IMR-90 (cell line): ENCODE measurements at regions not wholly inside any gene's neighbourhood (a gene's known extent, or its start where the extent isn't known, plus 50 kb on each side); places are given as distances from the start of the nearest gene placed in this dataset.

Experiments used
- ATAC-seq: fragments of 200-7000 bp; cut with Tn5 transposase; 2 replicates; pipeline ENCODE4 v1.9.1; 2020; ENCODE audit warnings: low read depth, mild to moderate bottlenecking, moderate library complexity
- BruUV-seq: library from RNA; stranded (reverse); fragments of 400-500 nt; replicated peaks from 2 replicates; lab custom pipeline; 2021; lab: Mats Ljungman, UMichigan
- CTCF ChIA-PET: fragments of 300-600 bp; formaldehyde crosslinking; extraction: SDS; loops from one replicate; lab custom pipeline; 2021; ENCODE audit warnings: antibody characterized with exemption; lab: Yijun Ruan, JAX
- POLR2A ChIA-PET: fragments of 300-600 bp; sonication (Branson Sonifier 250); formaldehyde crosslinking; loops from one replicate; lab custom pipeline; 2022; ENCODE audit warnings: antibody characterized with exemption; ENCODE audit not compliant: unreplicated experiment; lab: Charles Lee
- DNase-seq: peaks from one replicate; pipeline ENCODE4 v3.0.0; 2013
- H2AFZ ChIP-seq: replicated peaks from 2 replicates; pipeline ENCODE3; 2013; ENCODE audit warnings: low read length, mild to moderate bottlenecking; ENCODE audit not compliant: poor library complexity
- H2AK5ac ChIP-seq: 2 replicates; pipeline ENCODE4 v1.6.1; 2013; ENCODE audit warnings: low read depth, low read length, inconsistent platforms
- H2AK9ac ChIP-seq: replicated peaks from 2 replicates; pipeline ENCODE3; 2013; ENCODE audit warnings: mild to moderate bottlenecking, low read depth, low read length, moderate library complexity; ENCODE audit not compliant: poor library complexity
- H2BK120ac ChIP-seq: 2 replicates; pipeline ENCODE4 v1.6.1; 2013; ENCODE audit warnings: low read depth, low read length, inconsistent platforms
- H2BK15ac ChIP-seq: 3 replicates; pipeline ENCODE4 v1.6.1; 2013; ENCODE audit warnings: low read depth, low read length, inconsistent platforms
- H2BK20ac ChIP-seq: 2 replicates; pipeline ENCODE4 v1.6.1; 2013; ENCODE audit warnings: low read depth, mild to moderate bottlenecking, inconsistent platforms, low read length, moderate library complexity
- H2BK5ac ChIP-seq: 2 replicates; pipeline ENCODE4 v1.6.1; 2013; ENCODE audit warnings: mild to moderate bottlenecking, low read depth, low read length, inconsistent platforms; ENCODE audit not compliant: poor library complexity, severe bottlenecking
- H3K14ac ChIP-seq: replicated peaks from 2 replicates; pipeline ENCODE4 v1.6.1; 2013; ENCODE audit warnings: low read depth, low read length, inconsistent platforms
- H3K18ac ChIP-seq: 2 replicates; pipeline ENCODE4 v1.6.1; 2013; ENCODE audit warnings: low read depth, low read length, control low read depth
- H3K23ac ChIP-seq: 2 replicates; pipeline ENCODE4 v1.6.1; 2013; ENCODE audit warnings: low read depth, low read length, inconsistent platforms
- H3K27ac ChIP-seq: 2 replicates; pipeline ENCODE4 v1.5.1; 2013; ENCODE audit warnings: mild to moderate bottlenecking, control low read depth, low read length; ENCODE audit not compliant: insufficient read depth
- H3K27me3 ChIP-seq: 2 replicates; pipeline ENCODE4 v1.6.1; 2013; ENCODE audit warnings: low read length; ENCODE audit not compliant: control insufficient read depth, insufficient read depth
- H3K36me3 ChIP-seq: 2 replicates; pipeline ENCODE4 v1.6.1; 2013; ENCODE audit warnings: low read length, mixed read lengths; ENCODE audit not compliant: control insufficient read depth, insufficient read depth
- H3K4ac ChIP-seq: 2 replicates; pipeline ENCODE4 v1.6.1; 2013; ENCODE audit warnings: low read depth, low read length, inconsistent platforms
- H3K4me1 ChIP-seq: 2 replicates; pipeline ENCODE4 v1.6.1; 2013; ENCODE audit warnings: low read length, mixed read lengths; ENCODE audit not compliant: control insufficient read depth, insufficient read depth
- H3K4me2 ChIP-seq: 2 replicates; pipeline ENCODE4 v1.6.1; 2013; ENCODE audit warnings: low read depth, mild to moderate bottlenecking, control low read depth, low read length, moderate library complexity
- H3K4me3 ChIP-seq: 2 replicates; pipeline ENCODE4 v1.5.1; 2013; ENCODE audit warnings: low read depth, mild to moderate bottlenecking, control low read depth, low read length, moderate library complexity; ENCODE audit not compliant: insufficient read depth
- H3K56ac ChIP-seq: 2 replicates; pipeline ENCODE4 v1.6.1; 2013; ENCODE audit warnings: low read length, inconsistent platforms; ENCODE audit not compliant: insufficient read depth; ENCODE audit errors: extremely low read depth
- H3K79me1 ChIP-seq, 2 experiments: 2 replicates each; pipeline ENCODE4 v1.6.1; 2013; ENCODE audit warnings: low read length in 2 of 2, inconsistent platforms in 1 of 2, low read depth in 1 of 2
- H3K9ac ChIP-seq: 2 replicates; pipeline ENCODE4 v1.6.1; 2013; ENCODE audit warnings: low read depth, low read length, control low read depth
- H3K9me1 ChIP-seq: 2 replicates; pipeline ENCODE4 v1.6.1; 2013; ENCODE audit warnings: low read length, inconsistent platforms; ENCODE audit not compliant: insufficient read depth
- H3K9me3 ChIP-seq: 2 replicates; pipeline ENCODE4 v1.6.1; 2013; ENCODE audit warnings: low read length; ENCODE audit not compliant: control insufficient read depth, insufficient read depth
- H4K20me1 ChIP-seq: 2 replicates; pipeline ENCODE4 v1.6.1; 2013; ENCODE audit warnings: low read length, inconsistent platforms; ENCODE audit not compliant: insufficient read depth
- H4K5ac ChIP-seq: 2 replicates; pipeline ENCODE4 v1.6.1; 2013; ENCODE audit warnings: mild to moderate bottlenecking, low read depth, low read length, control low read depth
- H4K8ac ChIP-seq, 2 experiments: 2 replicates each; pipeline ENCODE4 v1.6.1; 2013; ENCODE audit warnings: low read depth in 2 of 2, low read length in 2 of 2, control low read depth in 1 of 2, inconsistent platforms in 1 of 2
- H4K91ac ChIP-seq: 2 replicates; pipeline ENCODE4 v1.6.1; 2013; ENCODE audit warnings: low read depth, low read length, inconsistent platforms; ENCODE audit not compliant: insufficient read depth
- MAZ ChIP-seq: IDR thresholded peaks from 2 replicates; pipeline ENCODE4 v1.6.1; 2012; ENCODE audit warnings: low read depth, mild to moderate bottlenecking, low read length, improper control_type of control experiment, moderate library complexity, borderline replicate concordance
- WGBS, 2 experiments: methylation state at CpG; one replicate each; pipeline versions ENCODE4 v1.1.5 to v1.1.7; 2013; ENCODE audit warnings: missing lambda C conversion rate in 2 of 2; ENCODE audit not compliant: insufficient read length in 1 of 2; ENCODE audit errors: extremely low coverage in 2 of 2; 5-methylcytosine and 5-hydroxymethylcytosine counted together
- dilution Hi-C: fragments of 300-500 bp; cut with HindIII; formaldehyde crosslinking; loops from one replicate; pipeline ENCODE4 v1.14.3; 2018; ENCODE audit warnings: low sequenced_read_pairs; ENCODE audit not compliant: unreplicated experiment
- in situ Hi-C: fragments of 300-500 bp; cut with MboI; formaldehyde crosslinking; loops from 3 replicates; pipeline ENCODE4 v1.14.3; 2019; ENCODE audit warnings: low sequenced_read_pairs, inconsistent platforms, mixed read lengths
- intact Hi-C: fragments of 100-400 bp; cut with micrococcal nuclease; formaldehyde crosslinking; loops from 2 replicates; pipeline ENCODE4 v1.10.0; 2022

GRCh38 chr18:76252139-76252538 lies 242.9 kb downstream of the ZNF516 start:
- no peak overlapping the region for H3K14ac ChIP-seq
- no peak overlapping the region for H3K56ac ChIP-seq
- no peak overlapping the region for H3K4ac ChIP-seq
- H3K27me3 ChIP-seq = peaks cover 6% of the 10 kb centered on the region
- TF ChIP-seq MAZ = no peak
- no peak overlapping the region for H2AFZ ChIP-seq
- WGBS, 2 experiments = no CpG with 5 or more reads among the region's 2 CpGs
- H3K27ac ChIP-seq = no peak overlapping the region
- H3K4me2 ChIP-seq = no peak overlapping the region
- no peak overlapping the region for H3K18ac ChIP-seq
- POLR2A ChIA-PET = no interaction called here
- no peak overlapping the region for H3K9ac ChIP-seq
- no peaks in the 10 kb centered on the region for H3K36me3 ChIP-seq
- no peak for ATAC-seq
- BruUV-seq = no TSS peak
- no peak overlapping the region for H2BK15ac ChIP-seq
- no peak overlapping the region for H2AK5ac ChIP-seq
- CTCF ChIA-PET = no interaction called here
- no peak overlapping the region for H2BK20ac ChIP-seq
- H3K9me1 ChIP-seq = no peaks in the 10 kb centered on the region
- no peaks in the 10 kb centered on the region for H3K79me1 ChIP-seq
- no peak overlapping the region for H4K8ac ChIP-seq
- no peak overlapping the region for H4K5ac ChIP-seq
- no peaks in the 10 kb centered on the region for H3K9me3 ChIP-seq
- no peaks in the 10 kb centered on the region for H3K4me1 ChIP-seq
- dilution Hi-C loops = no loop called here
- H2BK120ac ChIP-seq = no peak overlapping the region
- no peak for DNase-seq
- H2AK9ac ChIP-seq = no peak overlapping the region
- intact Hi-C loops = loop anchor here (10.0 kb wide), 1 partner anchor 767 kb away; no protein-coding TSS in a partner anchor
- in situ Hi-C loops = loop anchor here (25.0 kb wide), 1 partner anchor 1590 kb away; no protein-coding TSS in a partner anchor
- no peak overlapping the region for H3K23ac ChIP-seq
- H2BK5ac ChIP-seq = no peak overlapping the region
- H3K4me3 ChIP-seq = no peak overlapping the region
- no peak overlapping the region for H4K91ac ChIP-seq
- no peaks in the 10 kb centered on the region for H4K20me1 ChIP-seq
